Aorta (tissue), 5 donors: ENCODE measurements at regions not wholly inside any gene's neighbourhood (a gene's known extent, or its start where the extent isn't known, plus 50 kb on each side); places are given as distances from the start of the nearest gene placed in this dataset.

Experiments used
- ATAC-seq: fragments of 200-7000 bp; cut with Tn5 transposase; one replicate; pipeline ENCODE4 v1.9.1; 2022; ENCODE audit warnings: moderate library complexity; ENCODE audit not compliant: low FRiP score
- DNase-seq, 2 donors: peaks; one replicate each; pipeline ENCODE4 v3.0.0-alpha.2; 2020
- H3K27ac ChIP-seq, 2 donors: one replicate each; pipeline ENCODE4 v1.5.1; 2013; ENCODE audit warnings: low read length in 2 of 2, mild to moderate bottlenecking in 2 of 2, moderate library complexity in 2 of 2, control low read depth in 1 of 2, inconsistent platforms in 1 of 2, low read depth in 1 of 2
- H3K27me3 ChIP-seq, 2 donors: one replicate each; pipeline ENCODE4 v1.6.1; 2013; ENCODE audit warnings: control low read depth in 1 of 2, low read length in 1 of 2, mild to moderate bottlenecking in 1 of 2, moderate library complexity in 1 of 2; ENCODE audit not compliant: insufficient read depth in 2 of 2, control insufficient read depth in 1 of 2
- H3K36me3 ChIP-seq, 2 donors: one replicate each; pipeline ENCODE4 v1.6.1; 2013; ENCODE audit warnings: control low read depth in 1 of 2, low read length in 1 of 2, mild to moderate bottlenecking in 1 of 2; ENCODE audit not compliant: insufficient read depth in 2 of 2, control insufficient read depth in 1 of 2
- H3K4me1 ChIP-seq, 2 donors: one replicate each; pipeline ENCODE4 v1.6.1; 2013; ENCODE audit warnings: low read length in 2 of 2, control low read depth in 1 of 2, mild to moderate bottlenecking in 1 of 2, moderate library complexity in 1 of 2; ENCODE audit not compliant: insufficient read depth in 2 of 2, control insufficient read depth in 1 of 2
- H3K4me3 ChIP-seq, 2 donors: one replicate each; pipeline ENCODE4 v1.5.1; 2013; ENCODE audit warnings: low read length in 2 of 2, control low read depth in 1 of 2, mild to moderate bottlenecking in 1 of 2
- H3K9me3 ChIP-seq: one replicate; pipeline ENCODE4 v1.6.1; 2013; ENCODE audit warnings: mild to moderate bottlenecking, low read length; ENCODE audit not compliant: control insufficient read depth
- WGBS, 2 donors: extraction: QIAGEN DNeasy Blood & Tissue Kit; methylation state at CpG; one replicate each; pipeline ENCODE4 v1.1.7; 2013; 5-methylcytosine and 5-hydroxymethylcytosine counted together
- intact Hi-C, 2 donors: fragments of 100-400 bp; cut with DNase I; formaldehyde crosslinking; loops; one replicate each; pipeline versions ENCODE4 v1.14.2 to v1.15.0; 2022
- donor health status: healthy with polysubstance abuse.
- donor health status: Bipolar disorder and iron deficiency.
- donor health status: DM: no; HTN: no; CAD: no.
- donor health status: DM: no; HTN: no; CAD: no.
- donor health status: DM: yes; HTN: yes; CAD: no.

DNA sequence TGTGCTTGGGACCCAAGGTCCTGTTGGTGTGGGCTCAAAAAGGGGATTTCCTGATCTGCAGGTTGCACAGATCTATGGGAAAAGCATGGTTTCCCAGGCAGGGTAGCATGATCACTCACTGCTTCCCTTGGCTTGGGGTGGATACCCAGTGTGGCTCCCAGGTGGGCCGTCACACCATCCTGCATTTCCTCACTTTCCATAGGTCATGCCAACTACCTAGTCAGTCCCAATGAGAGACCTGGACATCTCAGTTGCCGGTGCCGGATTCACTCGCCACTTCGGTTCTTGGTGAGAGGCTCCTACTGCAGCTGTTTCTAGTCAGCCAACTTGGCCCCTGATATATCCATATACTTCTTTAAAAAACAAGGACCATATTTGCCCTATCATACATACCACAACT, 503.0 kb downstream of the PCDH17 start:
- no peaks in the 10 kb centered on the region for H3K27me3 ChIP-seq
- no peak overlapping the region for H3K4me3 ChIP-seq
- H3K4me1 ChIP-seq = no peaks in the 10 kb centered on the region
- 92 to 95% methylated on average over 5 of the region's 5 CpGs for WGBS, 2 donors
- DNase-seq = no peak
- H3K27ac ChIP-seq = no peak overlapping the region
- H3K36me3 ChIP-seq = no peaks in the 10 kb centered on the region
- no peak for ATAC-seq
- no peaks in the 10 kb centered on the region for H3K9me3 ChIP-seq
- intact Hi-C loops = no loop called here

DNA sequence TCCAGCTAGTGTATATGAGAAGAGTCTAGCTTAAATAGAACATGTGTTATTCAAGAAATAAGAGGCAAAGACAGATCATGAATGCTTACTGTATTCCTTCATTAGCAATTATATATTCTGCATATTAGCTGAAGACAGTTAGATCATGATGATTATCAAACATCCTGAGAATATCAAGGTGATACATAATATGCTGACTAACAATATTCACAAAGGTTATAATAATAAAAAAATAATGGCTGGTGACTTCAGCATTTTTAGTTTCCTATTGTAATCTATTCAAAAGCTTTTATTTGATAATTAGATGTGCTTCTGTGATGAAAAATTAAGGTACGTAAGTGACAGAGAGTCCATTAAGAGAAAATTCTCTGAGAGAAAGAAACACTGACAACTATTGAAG, 511.4 kb downstream of the PCDH17 start:
- Histone ChIP-seq H3K36me3 (no peaks in the 10 kb centered on the region), H3K27ac (no peak overlapping the region), H3K9me3 (peaks cover 3% of the 10 kb centered on the region), H3K4me1 (no peaks in the 10 kb centered on the region), H3K27me3 (no peaks in the 10 kb centered on the region), H3K4me3 (no peak overlapping the region)
- no peak for DNase-seq
- intact Hi-C loops = no loop called here
- 95 to 98% methylated on average over 1 of the region's 1 CpG for WGBS, 2 donors
- no peak for ATAC-seq

DNA sequence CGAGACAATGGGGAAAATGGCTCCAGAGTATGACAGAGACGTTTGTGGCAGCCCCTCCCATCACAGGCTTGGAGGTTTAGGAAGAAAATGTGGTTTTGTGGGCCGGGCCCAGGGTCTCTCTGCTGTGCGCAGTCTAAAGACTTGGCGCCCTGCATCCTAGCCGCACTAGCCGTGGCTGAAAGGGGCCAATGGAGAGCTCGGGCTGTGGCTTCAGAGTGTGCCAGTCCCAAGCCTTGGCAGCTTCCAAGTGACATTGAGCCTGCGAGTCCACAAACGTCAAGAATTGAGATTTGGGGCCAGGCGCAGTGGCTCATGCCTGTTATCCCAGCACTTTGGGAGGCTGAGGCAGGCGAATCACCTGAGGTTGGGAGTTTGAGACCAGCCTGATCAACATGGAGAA, 513.1 kb downstream of the PCDH17 start:
- Histone ChIP-seq H3K9me3 (peaks cover 3% of the 10 kb centered on the region), H3K27ac (no peak overlapping the region), H3K27me3 (no peaks in the 10 kb centered on the region), H3K4me3 (no peak overlapping the region), H3K4me1 (no peaks in the 10 kb centered on the region), H3K36me3 (no peaks in the 10 kb centered on the region)
- ATAC-seq = no peak
- DNase-seq = no peak
- intact Hi-C loops = no loop called here
- WGBS, 2 donors = 88 to 89% methylated on average over 12 of the region's 12 CpGs

DNA sequence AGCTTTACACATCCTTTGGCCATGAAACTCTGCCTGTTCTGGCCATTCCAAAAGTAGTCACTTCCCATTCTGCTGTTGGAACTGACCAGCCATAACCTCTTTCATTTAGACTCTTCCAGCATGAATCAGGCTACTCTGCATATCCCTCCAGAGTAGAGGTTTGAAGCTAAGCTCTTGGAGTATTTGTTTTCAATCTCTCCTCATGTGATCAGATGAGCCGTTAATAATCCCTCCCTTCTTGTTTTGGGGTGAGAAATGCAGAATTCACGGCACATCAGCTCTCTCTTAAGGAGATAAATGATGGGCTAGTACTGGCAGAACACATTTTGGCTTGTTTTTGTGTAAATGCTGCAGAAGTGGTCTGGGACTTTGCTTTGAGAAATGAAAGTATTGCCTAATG, 519.9 kb downstream of the PCDH17 start:
- ATAC-seq (peak; percentile 91), DNase-seq (no peak)
- no peak overlapping the region for H3K4me3 ChIP-seq
- H3K27ac ChIP-seq = no peak overlapping the region
- H3K4me1 ChIP-seq = no peaks in the 10 kb centered on the region
- no peaks in the 10 kb centered on the region for H3K36me3 ChIP-seq
- 57 to 58% methylated on average over 2 of the region's 2 CpGs for WGBS, 2 donors
- intact Hi-C loops = no loop called here
- no peaks in the 10 kb centered on the region for H3K27me3 ChIP-seq
- H3K9me3 ChIP-seq = no peaks in the 10 kb centered on the region

DNA sequence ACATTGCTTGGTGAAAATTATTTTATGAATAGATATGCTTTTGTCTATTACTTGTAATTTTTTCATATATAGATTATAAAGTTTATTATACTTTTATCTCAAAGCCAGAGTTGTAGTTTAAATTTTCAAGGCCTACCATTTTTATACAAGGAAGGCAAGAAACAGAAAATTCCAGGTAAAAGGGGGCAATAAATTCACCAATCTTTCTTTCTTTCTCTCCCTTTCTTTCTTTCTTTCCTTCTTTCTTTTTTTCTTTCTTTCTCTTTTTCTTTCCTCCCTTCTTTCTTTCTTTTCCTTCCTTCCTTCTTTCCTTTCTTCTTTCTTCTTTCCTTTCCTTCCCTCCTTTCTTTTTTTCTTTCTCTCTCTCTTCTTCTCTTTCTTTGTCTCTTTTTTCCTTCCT, 529.4 kb downstream of the PCDH17 start:
- no peak for DNase-seq
- Histone ChIP-seq H3K9me3 (no peaks in the 10 kb centered on the region), H3K4me3 (no peak overlapping the region), H3K4me1 (no peaks in the 10 kb centered on the region), H3K27ac (no peak overlapping the region), H3K36me3 (no peaks in the 10 kb centered on the region), H3K27me3 (no peaks in the 10 kb centered on the region)
- no peak for ATAC-seq
- intact Hi-C loops = no loop called here

DNA sequence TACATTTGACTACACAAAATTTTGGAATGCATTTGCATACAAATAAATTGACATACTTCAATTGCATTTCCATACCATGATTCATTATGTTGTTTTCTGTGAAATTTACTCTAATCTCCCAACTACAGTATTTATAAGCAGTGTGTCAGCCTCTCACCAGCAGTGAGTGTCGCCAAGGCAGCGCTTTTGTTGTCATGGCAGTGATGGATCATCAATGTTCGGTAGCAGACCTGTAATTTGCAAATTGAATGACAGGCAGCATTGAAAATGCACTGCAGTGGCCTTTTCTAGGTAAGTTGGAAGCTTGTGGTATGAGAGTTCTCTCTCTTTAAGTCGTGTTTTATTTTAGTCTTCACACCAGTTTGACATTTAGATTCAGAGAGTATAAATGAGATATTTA, 534.1 kb downstream of the PCDH17 start:
- Histone ChIP-seq H3K4me3 (no peak overlapping the region), H3K27ac (no peak overlapping the region), H3K4me1 (no peaks in the 10 kb centered on the region), H3K9me3 (no peaks in the 10 kb centered on the region), H3K27me3 (no peaks in the 10 kb centered on the region), H3K36me3 (no peaks in the 10 kb centered on the region)
- 30 to 49% methylated on average over 4 of the region's 4 CpGs for WGBS, 2 donors
- ATAC-seq (no peak), DNase-seq (no peak)
- intact Hi-C loops = no loop called here

DNA sequence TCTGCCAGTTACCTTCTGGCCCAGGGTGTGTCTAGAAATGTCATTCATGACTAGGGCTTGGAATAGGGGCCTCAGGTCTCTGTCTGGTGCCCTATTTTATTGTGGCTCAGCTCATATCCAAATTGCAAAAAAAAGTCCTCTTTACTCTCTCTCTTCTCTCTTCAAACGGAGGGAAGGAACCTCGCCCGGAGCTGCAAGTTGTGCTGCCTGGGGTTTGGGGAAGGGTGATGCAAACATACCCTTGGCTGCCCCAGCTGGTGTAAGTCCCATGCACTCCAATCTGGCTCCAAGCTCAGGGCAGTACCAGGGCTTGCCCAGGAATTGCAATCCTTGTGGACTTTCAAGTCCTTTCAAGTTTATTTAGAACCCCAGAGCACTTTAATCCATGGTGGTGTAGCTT, 549.6 kb downstream of the PCDH17 start:
- Histone ChIP-seq H3K36me3 (no peaks in the 10 kb centered on the region), H3K9me3 (peaks cover 2% of the 10 kb centered on the region), H3K4me1 (no peaks in the 10 kb centered on the region), H3K4me3 (no peak overlapping the region), H3K27me3 (no peaks in the 10 kb centered on the region), H3K27ac (no peak overlapping the region)
- WGBS, 2 donors = 88 to 93% methylated on average over 3 of the region's 3 CpGs
- ATAC-seq = no peak
- peak in 1 of 2 donors; percentile 48 for DNase-seq
- intact Hi-C loops = no loop called here

DNA sequence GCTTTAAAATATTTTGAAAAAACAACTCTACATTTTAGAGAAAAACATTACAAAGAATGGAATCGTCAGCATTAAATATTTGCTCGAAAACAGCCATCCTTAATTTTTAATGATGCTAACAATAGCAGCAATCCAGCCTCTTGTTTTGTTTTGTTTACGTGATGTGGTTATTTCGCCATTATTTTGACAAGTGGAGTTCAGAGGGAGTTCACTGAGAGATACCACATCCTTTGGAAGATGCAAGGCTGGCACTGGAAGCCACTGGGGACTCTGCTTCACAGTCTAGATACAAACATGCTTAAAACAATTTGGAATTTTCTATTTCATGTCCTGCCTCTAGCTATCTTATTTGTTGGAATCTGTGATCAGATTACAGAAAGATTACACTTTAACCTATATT, 556.3 kb downstream of the PCDH17 start:
- WGBS, 2 donors = 44 to 51% methylated on average over 4 of the region's 4 CpGs
- DNase-seq (no peak), ATAC-seq (no peak)
- Histone ChIP-seq H3K27me3 (no peaks in the 10 kb centered on the region), H3K27ac (no peak overlapping the region), H3K9me3 (no peaks in the 10 kb centered on the region), H3K36me3 (no peaks in the 10 kb centered on the region), H3K4me1 (no peaks in the 10 kb centered on the region), H3K4me3 (no peak overlapping the region)
- intact Hi-C loops = no loop called here

DNA sequence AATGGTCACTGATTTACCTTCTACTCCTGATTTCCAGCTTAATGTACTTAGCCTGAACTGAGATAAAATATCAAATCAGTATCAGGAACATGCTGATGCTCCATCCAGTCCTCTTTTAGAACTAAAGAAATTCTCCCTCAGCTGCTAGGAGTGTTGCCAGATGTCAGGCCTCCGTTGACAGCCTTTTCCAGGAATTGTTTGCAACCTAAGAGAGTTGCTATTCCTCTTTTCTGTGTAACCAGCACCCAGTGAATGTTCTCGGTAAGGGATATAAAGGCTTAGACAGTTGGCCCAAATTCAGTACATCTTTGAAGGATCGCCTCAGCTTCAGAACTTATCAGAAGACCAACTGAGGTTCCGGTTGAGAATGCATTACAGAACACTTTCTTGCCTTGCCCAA, 559.0 kb downstream of the PCDH17 start:
- Histone ChIP-seq H3K27ac (no peak overlapping the region), H3K27me3 (no peaks in the 10 kb centered on the region), H3K4me3 (no peak overlapping the region), H3K4me1 (no peaks in the 10 kb centered on the region), H3K9me3 (no peaks in the 10 kb centered on the region), H3K36me3 (no peaks in the 10 kb centered on the region)
- intact Hi-C loops = no loop called here
- WGBS, 2 donors = 56 to 59% methylated on average over 4 of the region's 4 CpGs
- DNase-seq = no peak
- no peak for ATAC-seq
